ENCODE measurements at regions not wholly inside any gene's neighbourhood (a gene's known extent, or its start where the extent isn't known, plus 50 kb on each side); places are given as distances from the start of the nearest gene placed in this dataset.

DNA sequence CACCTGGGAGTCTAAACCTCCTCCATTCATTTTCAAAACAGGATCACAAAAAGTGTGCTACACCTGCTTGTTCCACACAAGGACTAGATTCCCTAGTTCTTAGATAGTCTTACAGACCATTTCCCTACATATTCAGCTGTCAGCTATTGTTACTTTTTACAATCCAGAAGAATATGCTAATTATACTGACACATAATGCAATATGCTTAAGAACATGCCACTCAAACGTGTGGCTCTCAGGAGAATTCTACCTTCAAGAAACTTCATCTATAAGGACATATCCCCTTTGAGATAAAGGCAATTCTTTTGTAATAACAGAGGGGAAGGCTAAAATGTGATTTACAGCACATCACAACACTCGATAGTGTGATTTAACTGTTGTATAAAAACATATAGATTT, 456.1 kb upstream of the ARRDC3 start:
- Histone ChIP-seq H2AFZ (ENCODE audit: low read length) (no peak overlapping the region), H3K4me2 (ENCODE audit: low read depth, low read length, poor library complexity, severe bottlenecking) (no peak overlapping the region), H3K36me3 (ENCODE audit: insufficient read depth, low read length) (no peaks in the 10 kb centered on the region), H3K4me3 (ENCODE audit: low read length, poor library complexity, severe bottlenecking) (no peak overlapping the region), H3K9ac (ENCODE audit: low read depth, low read length, poor library complexity, severe bottlenecking) (no peak overlapping the region), H3K79me2 (ENCODE audit: insufficient read depth, low read length) (no peaks in the 10 kb centered on the region), H4K20me1 (ENCODE audit: insufficient read depth, low read length, poor library complexity, severe bottlenecking) (no peaks in the 10 kb centered on the region), H3K9me3 (ENCODE audit: insufficient read depth, low read depth, low read length) (no peaks in the 10 kb centered on the region), H3K27me3 (ENCODE audit: insufficient read depth, low read length, poor library complexity, severe bottlenecking) (no peaks in the 10 kb centered on the region), H3F3A (ENCODE audit: low read depth) (no peaks in the 10 kb centered on the region), H3K9me2 (replicated peaks; ENCODE audit: low read depth, low read length) (no peaks in the 10 kb centered on the region), H3K4me1 (ENCODE audit: insufficient read depth, low read length, poor library complexity, severe bottlenecking) (no peaks in the 10 kb centered on the region)
- no peak for TF ChIP-seq EZH2phosphoT487 (IDR thresholded peaks at IDR 0.05; ENCODE audit: borderline replicate concordance)
- TF ChIP-seq, protein P1, sequence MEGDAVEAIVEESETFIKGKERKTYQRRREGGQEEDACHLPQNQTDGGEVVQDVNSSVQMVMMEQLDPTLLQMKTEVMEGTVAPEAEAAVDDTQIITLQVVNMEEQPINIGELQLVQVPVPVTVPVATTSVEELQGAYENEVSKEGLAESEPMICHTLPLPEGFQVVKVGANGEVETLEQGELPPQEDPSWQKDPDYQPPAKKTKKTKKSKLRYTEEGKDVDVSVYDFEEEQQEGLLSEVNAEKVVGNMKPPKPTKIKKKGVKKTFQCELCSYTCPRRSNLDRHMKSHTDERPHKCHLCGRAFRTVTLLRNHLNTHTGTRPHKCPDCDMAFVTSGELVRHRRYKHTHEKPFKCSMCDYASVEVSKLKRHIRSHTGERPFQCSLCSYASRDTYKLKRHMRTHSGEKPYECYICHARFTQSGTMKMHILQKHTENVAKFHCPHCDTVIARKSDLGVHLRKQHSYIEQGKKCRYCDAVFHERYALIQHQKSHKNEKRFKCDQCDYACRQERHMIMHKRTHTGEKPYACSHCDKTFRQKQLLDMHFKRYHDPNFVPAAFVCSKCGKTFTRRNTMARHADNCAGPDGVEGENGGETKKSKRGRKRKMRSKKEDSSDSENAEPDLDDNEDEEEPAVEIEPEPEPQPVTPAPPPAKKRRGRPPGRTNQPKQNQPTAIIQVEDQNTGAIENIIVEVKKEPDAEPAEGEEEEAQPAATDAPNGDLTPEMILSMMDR (conservative IDR thresholded peaks at IDR 0.05; ENCODE audit: low read length), result no peak

DNA sequence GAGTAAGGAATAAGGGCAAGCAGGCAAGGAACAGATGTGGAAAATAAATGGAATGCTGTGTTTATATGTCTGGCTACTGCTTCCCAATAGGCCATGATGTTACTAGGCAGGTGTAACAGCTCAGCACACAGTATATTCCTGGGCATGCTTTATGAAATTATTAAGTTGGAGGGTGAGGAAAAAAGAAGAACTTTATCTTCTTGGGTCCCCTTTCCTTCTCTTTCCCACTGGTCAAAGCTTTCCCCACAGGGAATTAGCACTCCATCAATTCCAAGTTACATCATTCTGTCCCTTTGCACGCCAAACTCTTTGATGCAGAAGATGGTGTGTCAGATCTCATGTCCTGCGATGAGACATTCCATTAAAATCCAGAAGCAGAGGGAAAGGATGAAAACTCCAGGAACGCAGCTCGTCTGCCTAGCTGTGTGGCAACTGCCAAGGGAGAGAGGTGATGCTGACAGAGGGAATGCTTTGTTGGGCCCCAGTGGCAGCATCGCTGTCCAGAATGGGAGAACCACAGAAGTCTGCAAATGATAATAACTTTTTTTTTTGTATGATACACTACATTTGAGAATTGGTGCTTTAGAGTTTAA, 447.3 kb upstream of the ARRDC3 start:
- no peaks in the 10 kb centered on the region for H3K36me3 ChIP-seq (ENCODE audit: insufficient read depth, low read length)
- no peak overlapping the region for H2AFZ ChIP-seq (ENCODE audit: low read length)
- TF ChIP-seq, protein P1 (conservative IDR thresholded peaks at IDR 0.05; ENCODE audit: low read length), result no peak
- no peak for TF ChIP-seq EZH2phosphoT487 (IDR thresholded peaks at IDR 0.05; ENCODE audit: borderline replicate concordance)
- no peaks in the 10 kb centered on the region for H3K9me3 ChIP-seq (ENCODE audit: insufficient read depth, low read depth, low read length)
- H4K20me1 ChIP-seq (ENCODE audit: insufficient read depth, low read length, poor library complexity, severe bottlenecking), result no peaks in the 10 kb centered on the region
- H3K27me3 ChIP-seq (ENCODE audit: insufficient read depth, low read length, poor library complexity, severe bottlenecking), result no peaks in the 10 kb centered on the region
- no peak overlapping the region for H3K9ac ChIP-seq (ENCODE audit: low read depth, low read length, poor library complexity, severe bottlenecking)
- H3K4me1 ChIP-seq (ENCODE audit: insufficient read depth, low read length, poor library complexity, severe bottlenecking), result no peaks in the 10 kb centered on the region
- H3K79me2 ChIP-seq (ENCODE audit: insufficient read depth, low read length), result no peaks in the 10 kb centered on the region
- H3K9me2 ChIP-seq (replicated peaks; ENCODE audit: low read depth, low read length), result no peaks in the 10 kb centered on the region
- H3K4me2 ChIP-seq (ENCODE audit: low read depth, low read length, poor library complexity, severe bottlenecking), result no peak overlapping the region
- no peak overlapping the region for H3K4me3 ChIP-seq (ENCODE audit: low read length, poor library complexity, severe bottlenecking)
- no peaks in the 10 kb centered on the region for H3F3A ChIP-seq (ENCODE audit: low read depth)

DNA sequence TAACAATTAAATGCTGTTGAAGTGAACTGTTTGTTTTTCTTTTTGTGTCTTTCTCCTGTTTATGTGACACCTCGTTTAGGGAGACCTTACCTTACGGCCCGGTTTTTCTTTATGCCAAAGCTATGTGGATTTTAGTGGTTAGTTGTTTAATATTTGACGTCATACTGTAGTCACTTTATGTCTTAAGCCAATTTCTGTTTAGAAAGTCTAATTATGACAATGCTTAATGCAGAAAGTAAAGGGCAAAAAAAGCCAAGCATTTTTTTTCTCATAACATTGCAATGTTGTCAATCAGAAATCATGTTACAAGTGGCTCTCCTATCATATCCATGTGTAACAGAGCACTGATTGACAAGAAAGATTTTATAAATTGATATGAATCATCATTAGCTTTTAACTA, 442.5 kb upstream of the ARRDC3 start:
- Histone ChIP-seq H3K79me2 (ENCODE audit: insufficient read depth, low read length) (no peaks in the 10 kb centered on the region), H3K9me2 (replicated peaks; ENCODE audit: low read depth, low read length) (no peaks in the 10 kb centered on the region), H3K4me1 (ENCODE audit: insufficient read depth, low read length, poor library complexity, severe bottlenecking) (no peaks in the 10 kb centered on the region), H3K4me3 (ENCODE audit: low read length, poor library complexity, severe bottlenecking) (no peak overlapping the region), H3K9ac (ENCODE audit: low read depth, low read length, poor library complexity, severe bottlenecking) (no peak overlapping the region), H2AFZ (ENCODE audit: low read length) (no peak overlapping the region), H3K36me3 (ENCODE audit: insufficient read depth, low read length) (no peaks in the 10 kb centered on the region), H3F3A (ENCODE audit: low read depth) (no peaks in the 10 kb centered on the region), H4K20me1 (ENCODE audit: insufficient read depth, low read length, poor library complexity, severe bottlenecking) (no peaks in the 10 kb centered on the region), H3K27me3 (ENCODE audit: insufficient read depth, low read length, poor library complexity, severe bottlenecking) (no peaks in the 10 kb centered on the region), H3K9me3 (ENCODE audit: insufficient read depth, low read depth, low read length) (no peaks in the 10 kb centered on the region), H3K4me2 (ENCODE audit: low read depth, low read length, poor library complexity, severe bottlenecking) (no peak overlapping the region)
- TF ChIP-seq, protein P1 (conservative IDR thresholded peaks at IDR 0.05; ENCODE audit: low read length), result no peak
- no peak for TF ChIP-seq EZH2phosphoT487 (IDR thresholded peaks at IDR 0.05; ENCODE audit: borderline replicate concordance)

Data from Loucy (cell line).